Hematopoietic multipotent progenitor cell treated with erythropoietin and hydrocortisone succinate and interleukin-3 and kit ligand, for 15 days (in vitro differentiated cells): ENCODE measurements at regions not wholly inside any gene's neighbourhood (a gene's known extent, or its start where the extent isn't known, plus 50 kb on each side); places are given as distances from the start of the nearest gene placed in this dataset.

Experiments used
- DNase-seq: peaks from one replicate; pipeline ENCODE4 v3.0.0-alpha.2; 2015; ENCODE audit warnings: low spot score

GRCh38 chr4:126046081-126046614 is 731.4 kb downstream of the FAT4 start:
- no peak for DNase-seq

GRCh38 chr4:126047114-126047513 is 732.4 kb downstream of the FAT4 start:
- DNase-seq = no peak

- no peak for DNase-seq
Observed at GRCh38 chr4:126051689-126052424, 737.1 kb downstream of the FAT4 start.

- DNase-seq = no peak
Observed at GRCh38 chr4:126056116-126056650, 741.4 kb downstream of the FAT4 start.

- DNase-seq = no peak
Observed at GRCh38 chr4:126057371-126057770, 742.6 kb downstream of the FAT4 start.

- DNase-seq = no peak
Observed at GRCh38 chr4:126058596-126058995, 743.8 kb downstream of the FAT4 start.

- no peak for DNase-seq
Observed at GRCh38 chr4:126061655-126062054, 746.9 kb downstream of the FAT4 start.

- no peak for DNase-seq
Observed at GRCh38 chr4:126065016-126065415, 750.3 kb downstream of the FAT4 start.

GRCh38 chr4:126071346-126072333 is 756.9 kb downstream of the FAT4 start:
- DNase-seq = no peak

- no peak for DNase-seq
Observed at GRCh38 chr4:126081336-126081735, 766.6 kb downstream of the FAT4 start.

- DNase-seq = no peak
Observed at GRCh38 chr4:126086041-126086440, 771.3 kb downstream of the FAT4 start.

- no peak for DNase-seq
Observed at GRCh38 chr4:126087101-126087500, 772.3 kb downstream of the FAT4 start.

GRCh38 chr4:126097155-126097799 is 782.5 kb downstream of the FAT4 start:
- no peak for DNase-seq

- DNase-seq = no peak
Observed at GRCh38 chr4:126106658-126107057, 791.9 kb downstream of the FAT4 start.

- DNase-seq = no peak
Observed at GRCh38 chr4:126109836-126110235, 795.1 kb downstream of the FAT4 start.

- DNase-seq = no peak
Observed at GRCh38 chr4:126113058-126113457, 798.3 kb downstream of the FAT4 start.

- DNase-seq = no peak
Observed at GRCh38 chr4:126123611-126124325, 809.0 kb downstream of the FAT4 start.

- DNase-seq = no peak
Observed at GRCh38 chr4:126124818-126125217, 810.1 kb downstream of the FAT4 start.

- DNase-seq = no peak
Observed at GRCh38 chr4:126130215-126130614, 815.5 kb downstream of the FAT4 start.

GRCh38 chr4:126136922-126137781 is 822.4 kb downstream of the FAT4 start:
- no peak for DNase-seq
